KMS-11 (cell line): ENCODE measurements at regions not wholly inside any gene's neighbourhood (a gene's known extent, or its start where the extent isn't known, plus 50 kb on each side); places are given as distances from the start of the nearest gene placed in this dataset.

Experiments used
- H2AFZ ChIP-seq: fragments of 200-600 bp; sonication (generic); 2 replicates; pipeline ENCODE4 v1.6.1; 2016; ENCODE audit warnings: antibody characterized with exemption, mixed run types, low read depth
- H3K27ac ChIP-seq: fragments of 200-600 bp; sonication (generic); 2 replicates; pipeline ENCODE4 v1.6.1; 2016; ENCODE audit warnings: mild to moderate bottlenecking, mixed run types
- H3K27me3 ChIP-seq: fragments of 200-600 bp; sonication (generic); 2 replicates; pipeline ENCODE4 v1.6.1; 2017; ENCODE audit warnings: mild to moderate bottlenecking, low read depth, mixed run types, moderate library complexity; ENCODE audit not compliant: insufficient read depth
- H3K36me3 ChIP-seq: fragments of 200-600 bp; sonication (generic); 2 replicates; pipeline ENCODE4 v1.6.1; 2017; ENCODE audit warnings: mild to moderate bottlenecking, mixed run types; ENCODE audit not compliant: insufficient read depth
- H3K4me1 ChIP-seq: fragments of 200-600 bp; sonication (generic); 2 replicates; pipeline ENCODE4 v1.6.1; 2016; ENCODE audit warnings: mild to moderate bottlenecking, low read depth, mixed run types; ENCODE audit not compliant: poor library complexity, severe bottlenecking
- H3K4me2 ChIP-seq: fragments of 200-600 bp; sonication (generic); 2 replicates; pipeline ENCODE4 v1.7.0; 2016; ENCODE audit warnings: mild to moderate bottlenecking, mixed run types
- H3K4me3 ChIP-seq: fragments of 200-600 bp; sonication (generic); IDR thresholded peaks from 2 replicates; pipeline ENCODE4 v1.6.1; 2017; ENCODE audit warnings: low read depth, low read length, mixed read lengths; ENCODE audit not compliant: insufficient read depth
- H3K79me2 ChIP-seq: fragments of 200-600 bp; sonication (generic); 2 replicates; pipeline ENCODE4 v1.6.1; 2016; ENCODE audit warnings: low read depth, mixed run types; ENCODE audit not compliant: insufficient read depth
- H3K9ac ChIP-seq: fragments of 200-600 bp; sonication (generic); 2 replicates; pipeline ENCODE4 v1.6.1; 2016; ENCODE audit warnings: mild to moderate bottlenecking, mixed run types
- H4K20me1 ChIP-seq: fragments of 200-600 bp; sonication (generic); 2 replicates; pipeline ENCODE4 v1.6.1; 2016; ENCODE audit warnings: mild to moderate bottlenecking, mixed run types; ENCODE audit not compliant: insufficient read depth
- CTCF ChIP-seq: fragments of 200-600 bp; sonication (generic); conservative IDR thresholded peaks from 2 replicates; pipeline ENCODE4 v1.6.1; 2017; ENCODE audit warnings: low read depth, mild to moderate bottlenecking, antibody characterized with exemption, low read length, moderate library complexity, mixed read lengths

DNA sequence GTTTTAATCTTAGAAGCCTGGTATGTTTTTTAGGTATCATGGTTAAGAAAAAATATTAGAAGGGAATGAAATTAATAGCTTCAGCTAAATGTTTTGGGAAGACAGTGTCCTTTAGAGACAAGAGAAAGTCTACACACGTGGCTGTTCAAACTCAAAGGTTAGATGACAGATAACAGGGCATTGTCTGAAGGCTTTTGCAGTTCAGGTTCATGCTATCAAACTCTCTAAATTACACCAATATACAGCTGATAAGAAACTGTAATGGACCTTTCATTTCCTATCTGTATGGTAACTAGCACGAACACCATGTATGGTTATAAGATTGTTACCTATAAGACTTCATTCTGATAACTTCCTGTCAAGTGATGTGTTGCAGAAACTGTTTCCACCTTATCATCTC is 240.6 kb upstream of the MEF2C start:
- no peak overlapping the region for H3K4me3 ChIP-seq
- TF ChIP-seq CTCF: no peak

DNA sequence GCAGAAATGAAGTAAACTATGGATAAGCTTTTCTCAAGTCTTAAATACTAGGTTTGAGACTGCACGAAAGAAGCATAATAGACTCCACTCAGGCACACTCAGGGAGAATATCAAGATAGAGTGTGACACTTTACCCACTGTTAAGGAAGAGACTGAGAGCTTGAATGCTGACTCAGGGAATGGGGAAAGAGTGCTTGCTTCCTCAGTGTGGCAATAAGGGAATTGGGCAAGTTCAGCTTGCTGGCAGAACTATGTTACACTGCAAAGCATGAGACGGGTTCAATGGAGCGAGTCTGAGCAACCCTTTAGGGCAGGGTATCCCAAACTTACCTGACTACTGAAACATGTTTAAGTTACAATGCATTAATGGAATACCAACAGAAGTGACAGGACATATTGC is 237.7 kb upstream of the MEF2C start:
- no peaks in the 10 kb centered on the region for H3K36me3 ChIP-seq
- no peak overlapping the region for H2AFZ ChIP-seq
- no peak overlapping the region for H3K27ac ChIP-seq
- H4K20me1 ChIP-seq: no peaks in the 10 kb centered on the region
- no peak overlapping the region for H3K9ac ChIP-seq
- H3K4me3 ChIP-seq: no peak overlapping the region
- H3K4me1 ChIP-seq: peaks cover 22% of the 10 kb centered on the region
- H3K79me2 ChIP-seq: no peaks in the 10 kb centered on the region
- TF ChIP-seq CTCF: no peak
- no peaks in the 10 kb centered on the region for H3K27me3 ChIP-seq
- H3K4me2 ChIP-seq: no peak overlapping the region

More for the DNA sequence above, 240.6 kb upstream of the MEF2C start:
- H2AFZ ChIP-seq: no peak overlapping the region
- no peaks in the 10 kb centered on the region for H3K36me3 ChIP-seq
- no peaks in the 10 kb centered on the region for H3K79me2 ChIP-seq
- H3K27ac ChIP-seq: no peak overlapping the region
- no peak overlapping the region for H3K4me2 ChIP-seq
- H3K27me3 ChIP-seq: no peaks in the 10 kb centered on the region
- no peaks in the 10 kb centered on the region for H4K20me1 ChIP-seq
- no peak overlapping the region for H3K9ac ChIP-seq
- H3K4me1 ChIP-seq: no peaks in the 10 kb centered on the region

DNA sequence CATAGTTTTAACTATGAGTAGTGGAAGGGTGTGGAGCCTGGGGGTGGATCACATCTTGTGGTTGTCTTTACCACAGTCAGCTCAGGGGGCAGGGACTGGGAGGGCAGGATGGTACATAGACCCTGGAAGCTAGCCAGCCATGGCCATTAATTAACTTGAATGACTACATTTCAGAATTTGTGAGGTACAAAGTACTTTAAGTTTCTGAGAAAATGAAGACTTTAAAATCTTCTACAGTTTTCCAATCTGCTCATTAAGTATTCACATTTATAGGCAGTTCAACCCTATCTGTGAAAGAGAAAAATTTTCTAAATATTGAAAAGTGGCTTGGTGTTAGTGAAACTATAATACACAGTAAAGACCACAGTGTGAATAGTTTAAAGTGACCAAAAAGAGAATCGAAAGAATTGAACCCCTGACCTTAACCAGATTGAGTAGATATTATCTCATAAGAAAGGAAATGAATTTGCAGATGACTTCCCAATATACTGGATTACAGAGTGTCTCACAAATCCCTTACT is 234.2 kb upstream of the MEF2C start:
- Histone ChIP-seq H4K20me1 (no peaks in the 10 kb centered on the region), H3K9ac (no peak overlapping the region), H3K79me2 (no peaks in the 10 kb centered on the region), H3K4me2 (peak overlapping the region; percentile 49), H3K4me3 (no peak overlapping the region), H2AFZ (no peak overlapping the region), H3K27me3 (0 out of 2 replicates have a peak, but pooled peaks cover 4% of the 10 kb centered on the region), H3K4me1 (peaks cover 22% of the 10 kb centered on the region), H3K36me3 (no peaks in the 10 kb centered on the region), H3K27ac (no peak overlapping the region)
- TF ChIP-seq CTCF: no peak

DNA sequence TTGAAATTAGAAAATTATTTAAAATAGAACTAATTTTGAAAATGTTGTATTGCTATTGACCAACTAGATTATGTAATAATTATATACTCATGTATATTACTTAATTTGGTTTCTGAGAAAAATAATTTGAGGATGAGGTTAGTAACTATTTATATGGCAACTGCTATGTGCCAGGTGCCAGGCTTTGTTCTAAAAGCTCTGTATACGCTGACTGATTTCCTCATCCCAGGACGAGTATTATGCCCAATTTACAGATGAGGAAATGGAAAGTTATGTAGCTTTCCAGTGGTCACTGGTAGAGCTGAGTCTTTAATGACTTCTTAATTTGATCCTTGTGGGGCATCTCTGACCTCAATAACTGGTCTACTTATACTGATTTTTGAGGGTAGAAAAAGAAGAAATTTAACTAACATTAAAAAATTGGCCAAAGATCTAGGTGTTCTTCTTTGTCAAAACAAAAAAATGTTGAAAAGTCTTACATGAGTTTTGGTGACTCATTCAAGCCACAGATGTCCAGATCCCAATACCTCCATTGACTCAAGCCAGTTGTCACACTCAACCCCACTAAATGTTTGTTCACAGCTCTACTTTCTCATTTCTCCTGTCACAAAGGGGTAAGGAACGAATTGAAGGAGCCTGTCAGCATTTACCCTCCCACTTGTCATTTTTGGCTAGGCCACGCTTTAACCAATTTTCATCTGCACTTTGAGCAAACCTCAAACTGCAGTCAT is 228.1 kb upstream of the MEF2C start:
- TF ChIP-seq CTCF: no peak
- Histone ChIP-seq H3K9ac (no peak overlapping the region), H4K20me1 (no peaks in the 10 kb centered on the region), H3K36me3 (no peaks in the 10 kb centered on the region), H2AFZ (no peak overlapping the region), H3K4me3 (no peak overlapping the region), H3K4me1 (peaks cover under 1% of the 10 kb centered on the region), H3K4me2 (no peak overlapping the region), H3K27ac (no peak overlapping the region), H3K79me2 (no peaks in the 10 kb centered on the region), H3K27me3 (0 out of 2 replicates have a peak, but pooled peaks cover 4% of the 10 kb centered on the region)
